A549 (cell line): ENCODE measurements at regions not wholly inside any gene's neighbourhood (a gene's known extent, or its start where the extent isn't known, plus 50 kb on each side); places are given as distances from the start of the nearest gene placed in this dataset.

Experiments
- ATAC-seq, 2 experiments: fragments of 200-7000 bp in 1 of 2; fragments of >200 bp in 1 of 2; cut with Nextera tagmentation in 1 of 2; cut with Tn5 transposase in 1 of 2; 3 replicates each; pipeline versions ENCODE4 v1.8.0 to v1.9.1; 2018 to 2020; ENCODE audit warnings: mild to moderate bottlenecking in 1 of 2, moderate library complexity in 1 of 2
- CTCF ChIA-PET: fragments of 300-600 bp; sonication (Branson Sonifier 250); formaldehyde crosslinking; extraction: SDS; loops from one replicate; lab custom pipeline; 2021; ENCODE audit warnings: antibody characterized with exemption, inconsistent platforms; lab: Yijun Ruan, JAX
- POLR2A ChIA-PET: fragments of 350-600 bp; formaldehyde crosslinking; extraction: SDS; loops from one replicate; lab custom pipeline; 2021; ENCODE audit warnings: antibody characterized with exemption, inconsistent platforms; lab: Yijun Ruan, JAX
- DNase-seq, 2 experiments: peaks; one replicate each; pipeline versions ENCODE4 v3.0.0 to v3.0.0-alpha.2; 2011 to 2016; ENCODE audit warnings: low read depth in 1 of 2, low spot score in 1 of 2
- FAIRE-seq: peaks from 2 replicates; lab custom pipeline; 2011; peaks lifted over from hg19 to GRCh38; lab: Jason Lieb, UNC
- H3K27ac ChIP-seq, 2 experiments: fragments of >200 bp; sonication (Bioruptor Twin); formaldehyde crosslinking; 3 replicates each; pipeline ENCODE4 v1.5.1; 2016 to 2017
- H3K4me1 ChIP-seq: fragments of >200 bp; sonication (Bioruptor Twin); formaldehyde crosslinking; 3 replicates; pipeline ENCODE4 v1.6.1; 2016
- H3K4me2 ChIP-seq: fragments of >200 bp; sonication (Bioruptor Twin); formaldehyde crosslinking; 3 replicates; pipeline ENCODE4 v1.6.1; 2016
- H3K4me3 ChIP-seq: fragments of >200 bp; sonication (Bioruptor Twin); formaldehyde crosslinking; 3 replicates; pipeline ENCODE4 v1.5.1; 2016
- H3K9me3 ChIP-seq: fragments of >200 bp; sonication (Bioruptor Twin); formaldehyde crosslinking; 3 replicates; pipeline ENCODE4 v1.6.1; 2016
- CBX2 ChIP-seq: fragments of 200-600 bp; sonication (generic); IDR thresholded peaks from 2 replicates; pipeline ENCODE4 v1.6.1; 2016; ENCODE audit warnings: low read depth, mild to moderate bottlenecking, borderline replicate concordance
- EHF ChIP-seq: fragments of 250-450 bp; sonication (Bioruptor Pico); IDR thresholded peaks from 2 replicates; pipeline ENCODE4 v1.5.0; 2020; ENCODE audit warnings: mild to moderate bottlenecking
- EHMT2 ChIP-seq: fragments of 200-600 bp; sonication (generic); IDR thresholded peaks from 2 replicates; pipeline ENCODE4 v1.6.1; 2016; ENCODE audit warnings: antibody characterized with exemption, low read depth, mild to moderate bottlenecking, moderate library complexity
- EP300 ChIP-seq, 2 experiments: fragments of >200 bp; sonication (Bioruptor Twin); formaldehyde crosslinking; IDR thresholded peaks; 2 replicates in 1 of 2; 3 replicates in 1 of 2; pipeline ENCODE4 v1.6.1; 2016 to 2017
- FOSL2 ChIP-seq, 2 experiments: fragments of 450-650 bp in 1 of 2; fragments of >200 bp in 1 of 2; sonication (Bioruptor Twin) in 1 of 2; formaldehyde crosslinking; IDR thresholded peaks; 2 replicates each; pipeline versions ENCODE4 v1.5.0 to v1.6.1; 2016 to 2020; ENCODE audit warnings: mild to moderate bottlenecking in 1 of 2, moderate library complexity in 1 of 2
- HDAC2 ChIP-seq: fragments of 200-600 bp; sonication (generic); IDR thresholded peaks from 2 replicates; pipeline ENCODE4 v1.6.1; 2016
- HEYL ChIP-seq: fragments of 250-450 bp; sonication (Bioruptor Pico); IDR thresholded peaks from 2 replicates; pipeline ENCODE4 v1.8.0; 2021; ENCODE audit warnings: mild to moderate bottlenecking, moderate library complexity
- HMGXB4 ChIP-seq: fragments of 250-450 bp; sonication (Bioruptor Pico); IDR thresholded peaks from 2 replicates; pipeline ENCODE4 v1.5.0; 2021; ENCODE audit warnings: mild to moderate bottlenecking, moderate library complexity, borderline replicate concordance
- HOXA7 ChIP-seq: fragments of 250-450 bp; sonication (Bioruptor Pico); IDR thresholded peaks from 2 replicates; pipeline ENCODE4 v1.5.0; 2020; ENCODE audit warnings: mild to moderate bottlenecking, moderate library complexity
- HOXB5 ChIP-seq: fragments of 250-450 bp; sonication (Bioruptor Pico); IDR thresholded peaks from 2 replicates; pipeline ENCODE4 v1.5.0; 2020; ENCODE audit warnings: mild to moderate bottlenecking, moderate library complexity
- KDM1A ChIP-seq: fragments of 200-600 bp; sonication (generic); IDR thresholded peaks from 2 replicates; pipeline ENCODE4 v1.6.1; 2016; ENCODE audit warnings: low read depth, mild to moderate bottlenecking
- KDM5A ChIP-seq: fragments of 200-600 bp; sonication (generic); IDR thresholded peaks from 2 replicates; pipeline ENCODE4 v1.6.1; 2016; ENCODE audit warnings: antibody characterized with exemption, mild to moderate bottlenecking
- MAZ ChIP-seq: fragments of 150-350 bp; IDR thresholded peaks from 2 replicates; pipeline ENCODE4 v1.6.1; 2014; ENCODE audit warnings: antibody characterized with exemption, low read depth, low read length, borderline replicate concordance
- MYC ChIP-seq: IDR thresholded peaks from 2 replicates; pipeline ENCODE4 v1.6.1; 2012; ENCODE audit warnings: mild to moderate bottlenecking, inconsistent platforms, low read length, improper control_type of control experiment, borderline replicate concordance
- NFE2L2 ChIP-seq: fragments of 150-350 bp; conservative IDR thresholded peaks from 2 replicates; pipeline ENCODE4 v1.6.1; 2014; ENCODE audit warnings: low read length
- PBX3 ChIP-seq: IDR thresholded peaks from 2 replicates; pipeline ENCODE4 v1.6.1; 2012
- POLR2AphosphoS2 ChIP-seq: conservative IDR thresholded peaks from 2 replicates; pipeline ENCODE4 v1.6.1; 2012; ENCODE audit warnings: low read length, improper control_type of control experiment, inconsistent platforms
- RAD21 ChIP-seq, 2 experiments: fragments of >200 bp in 1 of 2; sonication (Bioruptor Twin) in 1 of 2; formaldehyde crosslinking in 1 of 2; IDR thresholded peaks in 1 of 2; conservative IDR thresholded peaks in 1 of 2; 2 replicates in 1 of 2; 3 replicates in 1 of 2; pipeline ENCODE4 v1.6.1; 2012 to 2018; ENCODE audit warnings: inconsistent platforms in 1 of 2
- RARB ChIP-seq: fragments of 250-450 bp; sonication (Bioruptor Pico); IDR thresholded peaks from 2 replicates; pipeline ENCODE4 v1.8.0; 2021; ENCODE audit warnings: mild to moderate bottlenecking, moderate library complexity
- RCOR1 ChIP-seq: fragments of 150-350 bp; IDR thresholded peaks from 2 replicates; pipeline ENCODE4 v1.6.1; 2014; ENCODE audit warnings: antibody characterized with exemption, low read length, low read depth
- RNF2 ChIP-seq: fragments of 200-600 bp; sonication (generic); IDR thresholded peaks from 2 replicates; pipeline ENCODE4 v1.6.1; 2016; ENCODE audit warnings: low read depth, mild to moderate bottlenecking, antibody characterized with exemption, moderate library complexity, borderline replicate concordance
- SMC3 ChIP-seq: fragments of >200 bp; sonication (Bioruptor Twin); formaldehyde crosslinking; IDR thresholded peaks from 3 replicates; pipeline ENCODE4 v1.6.1; 2018; ENCODE audit warnings: inconsistent platforms
- SREBF2 ChIP-seq: fragments of 450-650 bp; IDR thresholded peaks from 2 replicates; pipeline ENCODE4 v1.6.1; 2014; ENCODE audit warnings: mild to moderate bottlenecking, moderate library complexity
- TFCP2L1 ChIP-seq: fragments of 250-450 bp; sonication (Bioruptor Pico); IDR thresholded peaks from 2 replicates; pipeline ENCODE4 v1.5.0; 2021; ENCODE audit warnings: mild to moderate bottlenecking
- WGBS: methylation state at CpG from one replicate; pipeline ENCODE4 v1.1.6; 2017; ENCODE audit errors: missing lambda C conversion rate; 5-methylcytosine and 5-hydroxymethylcytosine counted together
- TF ChIP-seq, protein P1 (sequence below): fragments of >200 bp; sonication (Bioruptor Twin); formaldehyde crosslinking; IDR thresholded peaks from 2 replicates; pipeline ENCODE4 v1.6.1; 2016
- TF ChIP-seq, protein P2 (sequence below): IDR thresholded peaks from 2 replicates; pipeline ENCODE4 v1.6.1; 2012; ENCODE audit warnings: low read depth, borderline replicate concordance
- TF ChIP-seq, protein P3 (sequence below): fragments of >200 bp; sonication (Bioruptor Twin); formaldehyde crosslinking; IDR thresholded peaks from 3 replicates; pipeline ENCODE4 v1.6.1; 2016

- no peaks in the 10 kb centered on the region for H3K9me3 ChIP-seq
- ChIA-PET POLR2A (no interaction called here), CTCF (no interaction called here)
- FAIRE-seq, result no peak
- no peaks in the 10 kb centered on the region for H3K4me1 ChIP-seq
- no peak for ATAC-seq
- WGBS, result 8% methylated on average over 4 of the region's 4 CpGs
- H3K27ac ChIP-seq, result no peak overlapping the region
- H3K4me2 ChIP-seq, result no peak overlapping the region
- H3K4me3 ChIP-seq, result no peak overlapping the region
- TF ChIP-seq, protein P1, sequence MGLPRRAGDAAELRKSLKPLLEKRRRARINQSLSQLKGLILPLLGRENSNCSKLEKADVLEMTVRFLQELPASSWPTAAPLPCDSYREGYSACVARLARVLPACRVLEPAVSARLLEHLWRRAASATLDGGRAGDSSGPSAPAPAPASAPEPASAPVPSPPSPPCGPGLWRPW, result no peak
- DNase-seq, result no peak
Measured at GRCh38 chr1:83773059-83773458, 225.9 kb downstream of the TTLL7 start.

DNA sequence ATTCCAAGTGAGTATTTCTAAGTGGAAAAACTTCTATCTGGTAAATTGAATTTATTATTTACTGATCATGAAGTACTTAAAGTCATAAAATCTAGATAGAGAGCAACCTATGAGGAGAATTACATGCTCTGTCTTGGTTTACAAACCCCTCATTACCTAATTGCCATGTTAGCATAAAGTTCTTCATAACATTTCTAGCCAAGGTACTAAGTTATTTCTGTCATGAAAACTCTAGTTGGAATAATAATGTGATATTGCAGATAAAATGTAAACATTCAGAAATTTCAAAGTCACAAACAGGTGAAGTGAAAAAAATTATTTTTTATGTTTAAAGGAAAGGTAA lies 228.6 kb downstream of the TTLL7 start:
- no peak overlapping the region for H3K27ac ChIP-seq
- H3K4me1 ChIP-seq, result no peaks in the 10 kb centered on the region
- TF ChIP-seq EP300 (IDR thresholded peaks at IDR 0.05), result no peak
- no peak for TF ChIP-seq SREBF2
- no peak for TF ChIP-seq HMGXB4 (CRISPR knock-in tag)
- TF ChIP-seq HOXA7, result no peak
- no peak for TF ChIP-seq RARB (CRISPR knock-in tag)
- no peak for TF ChIP-seq FOSL2 (IDR thresholded peaks at IDR 0.05)
- TF ChIP-seq FOSL2 (CRISPR knock-in tag; IDR thresholded peaks at IDR 0.05), result no peak
- no peak for TF ChIP-seq HDAC2
- no peak for TF ChIP-seq POLR2AphosphoS2
- no peak for TF ChIP-seq NFE2L2
- TF ChIP-seq, protein P2, sequence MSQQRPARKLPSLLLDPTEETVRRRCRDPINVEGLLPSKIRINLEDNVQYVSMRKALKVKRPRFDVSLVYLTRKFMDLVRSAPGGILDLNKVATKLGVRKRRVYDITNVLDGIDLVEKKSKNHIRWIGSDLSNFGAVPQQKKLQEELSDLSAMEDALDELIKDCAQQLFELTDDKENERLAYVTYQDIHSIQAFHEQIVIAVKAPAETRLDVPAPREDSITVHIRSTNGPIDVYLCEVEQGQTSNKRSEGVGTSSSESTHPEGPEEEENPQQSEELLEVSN, result no peak
- TF ChIP-seq, protein P1, result no peak
- TF ChIP-seq KDM5A, result no peak
- no peak for TF ChIP-seq HEYL
- TF ChIP-seq RCOR1, result no peak
- TF ChIP-seq MAZ, result no peak
- TF ChIP-seq, all 56 proteins: peak for 0
- no peak overlapping the region for H3K4me3 ChIP-seq
- H3K9me3 ChIP-seq, result no peaks in the 10 kb centered on the region
- ChIA-PET POLR2A (interaction anchor here (0.7 kb wide), 1 partner anchor 130 kb away, joined by 5 read pairs; no protein-coding TSS in a partner anchor), CTCF (no interaction called here)
- FAIRE-seq (no peak), ATAC-seq (no peak), DNase-seq (no peak)
- H3K4me2 ChIP-seq, result no peak overlapping the region

DNA sequence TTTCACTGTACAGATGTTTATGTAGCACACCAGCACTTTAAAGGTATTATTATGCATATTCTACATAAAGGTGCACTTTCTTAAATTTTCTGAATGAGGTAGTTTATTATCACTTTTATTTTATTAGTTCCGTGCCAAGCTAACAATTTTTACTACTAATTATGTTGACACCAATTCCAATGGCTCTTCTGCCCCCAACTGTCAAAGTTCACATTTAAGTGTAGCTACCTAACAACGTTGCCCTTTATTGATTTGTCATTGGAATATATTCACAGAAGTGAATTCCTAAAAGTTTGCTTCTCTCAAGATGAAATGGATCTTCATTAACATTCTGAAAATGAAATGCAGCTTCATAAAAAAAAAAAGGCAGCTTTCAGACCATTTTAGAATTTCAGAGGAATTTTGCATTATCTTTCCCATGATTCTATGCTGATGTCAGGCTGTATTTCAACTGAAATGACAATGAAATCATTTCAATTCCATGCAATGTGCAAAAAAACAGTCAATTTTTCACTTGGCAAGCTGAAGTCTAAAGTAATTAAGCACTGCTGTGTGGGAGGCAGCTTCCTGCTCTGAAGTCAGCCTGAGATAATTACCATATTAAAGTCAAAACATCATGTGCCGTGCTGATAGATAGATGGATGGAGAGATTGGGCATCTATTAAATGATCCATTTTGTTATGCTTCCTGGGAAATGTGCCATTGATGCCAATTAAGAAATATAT lies 229.2 kb downstream of the TTLL7 start:
- POLR2A ChIA-PET, result no interaction called here

More for the DNA sequence above, 229.2 kb downstream of the TTLL7 start:
- CTCF ChIA-PET, result no interaction called here
- DNase-seq, result no peak
- H3K27ac ChIP-seq, result no peak overlapping the region
- no peak for ATAC-seq
- H3K9me3 ChIP-seq, result no peaks in the 10 kb centered on the region
- H3K4me3 ChIP-seq, result no peak overlapping the region
- no peak for FAIRE-seq
- 26% methylated on average over 3 of the region's 3 CpGs for WGBS
- no peak overlapping the region for H3K4me2 ChIP-seq
- H3K4me1 ChIP-seq, result no peaks in the 10 kb centered on the region
- TF ChIP-seq, protein P3, sequence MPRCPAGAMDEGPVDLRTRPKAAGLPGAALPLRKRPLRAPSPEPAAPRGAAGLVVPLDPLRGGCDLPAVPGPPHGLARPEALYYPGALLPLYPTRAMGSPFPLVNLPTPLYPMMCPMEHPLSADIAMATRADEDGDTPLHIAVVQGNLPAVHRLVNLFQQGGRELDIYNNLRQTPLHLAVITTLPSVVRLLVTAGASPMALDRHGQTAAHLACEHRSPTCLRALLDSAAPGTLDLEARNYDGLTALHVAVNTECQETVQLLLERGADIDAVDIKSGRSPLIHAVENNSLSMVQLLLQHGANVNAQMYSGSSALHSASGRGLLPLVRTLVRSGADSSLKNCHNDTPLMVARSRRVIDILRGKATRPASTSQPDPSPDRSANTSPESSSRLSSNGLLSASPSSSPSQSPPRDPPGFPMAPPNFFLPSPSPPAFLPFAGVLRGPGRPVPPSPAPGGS, result no peak
- TF ChIP-seq MYC (no peak), EHF (CRISPR knock-in tag) (no peak), HOXB5 (no peak), RARB (CRISPR knock-in tag) (no peak), RCOR1 (no peak), KDM1A (no peak), PBX3 (no peak), POLR2AphosphoS2 (no peak), RNF2 (no peak), TFCP2L1 (no peak), SMC3 (no peak), RAD21 (conservative IDR thresholded peaks at IDR 0.05 in 1 of 2, IDR thresholded peaks at IDR 0.05 in 1 of 2) (no peak), NFE2L2 (no peak), SREBF2 (no peak), EHMT2 (no peak), HEYL (no peak), EP300 (IDR thresholded peaks at IDR 0.05) (no peak), CBX2 (no peak)
